ENCODE measurements at regions not wholly inside any gene's neighbourhood (a gene's known extent, or its start where the extent isn't known, plus 50 kb on each side); places are given as distances from the start of the nearest gene placed in this dataset.

DNA sequence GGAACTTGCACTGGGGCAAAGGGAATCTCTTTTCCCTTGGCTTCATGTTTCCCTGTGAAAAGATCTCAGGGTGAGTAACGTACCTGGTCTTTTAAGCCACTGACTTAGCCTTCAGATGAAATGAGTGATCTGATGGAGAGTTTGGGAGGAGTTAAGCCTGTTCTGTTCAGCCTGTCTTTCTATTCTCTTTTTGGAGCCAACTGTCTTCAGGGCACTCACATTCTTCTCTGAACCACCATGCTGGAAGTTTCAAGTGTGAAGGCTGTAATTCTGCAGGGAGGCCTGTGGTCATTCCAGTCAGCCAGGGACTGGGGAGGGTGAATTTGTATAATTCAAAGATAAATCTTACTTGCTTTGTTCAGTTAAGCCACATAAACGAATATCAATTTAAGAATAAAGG is 722.2 kb upstream of the SEMA6A start:
- no peak for TF ChIP-seq EZH2phosphoT487 (IDR thresholded peaks at IDR 0.05; ENCODE audit: low read length)
- TF ChIP-seq, protein P1, sequence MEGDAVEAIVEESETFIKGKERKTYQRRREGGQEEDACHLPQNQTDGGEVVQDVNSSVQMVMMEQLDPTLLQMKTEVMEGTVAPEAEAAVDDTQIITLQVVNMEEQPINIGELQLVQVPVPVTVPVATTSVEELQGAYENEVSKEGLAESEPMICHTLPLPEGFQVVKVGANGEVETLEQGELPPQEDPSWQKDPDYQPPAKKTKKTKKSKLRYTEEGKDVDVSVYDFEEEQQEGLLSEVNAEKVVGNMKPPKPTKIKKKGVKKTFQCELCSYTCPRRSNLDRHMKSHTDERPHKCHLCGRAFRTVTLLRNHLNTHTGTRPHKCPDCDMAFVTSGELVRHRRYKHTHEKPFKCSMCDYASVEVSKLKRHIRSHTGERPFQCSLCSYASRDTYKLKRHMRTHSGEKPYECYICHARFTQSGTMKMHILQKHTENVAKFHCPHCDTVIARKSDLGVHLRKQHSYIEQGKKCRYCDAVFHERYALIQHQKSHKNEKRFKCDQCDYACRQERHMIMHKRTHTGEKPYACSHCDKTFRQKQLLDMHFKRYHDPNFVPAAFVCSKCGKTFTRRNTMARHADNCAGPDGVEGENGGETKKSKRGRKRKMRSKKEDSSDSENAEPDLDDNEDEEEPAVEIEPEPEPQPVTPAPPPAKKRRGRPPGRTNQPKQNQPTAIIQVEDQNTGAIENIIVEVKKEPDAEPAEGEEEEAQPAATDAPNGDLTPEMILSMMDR (IDR thresholded peaks at IDR 0.05; ENCODE audit: low read length) = no peak
